A549 (cell line): ENCODE measurements at regions not wholly inside any gene's neighbourhood (a gene's known extent, or its start where the extent isn't known, plus 50 kb on each side); places are given as distances from the start of the nearest gene placed in this dataset.

Source experiments
- NR3C1 ChIP-seq: fragments of >200 bp; sonication (Bioruptor Twin); formaldehyde crosslinking; IDR thresholded peaks from 3 replicates; pipeline ENCODE4 v1.6.1; 2017
- ZNF302 ChIP-seq: fragments of 250-450 bp; sonication (Bioruptor Pico); IDR thresholded peaks from 2 replicates; pipeline ENCODE4 v1.9.0; 2021; ENCODE audit warnings: inconsistent platforms, mild to moderate bottlenecking, moderate library complexity

GRCh38 chr12:40581889-40582288, 110.3 kb upstream of the CNTN1 start:
- TF ChIP-seq ZNF302 (CRISPR knock-in tag) (no peak), NR3C1 (no peak)
